ENCODE measurements at regions not wholly inside any gene's neighbourhood (a gene's known extent, or its start where the extent isn't known, plus 50 kb on each side); places are given as distances from the start of the nearest gene placed in this dataset.

DNA sequence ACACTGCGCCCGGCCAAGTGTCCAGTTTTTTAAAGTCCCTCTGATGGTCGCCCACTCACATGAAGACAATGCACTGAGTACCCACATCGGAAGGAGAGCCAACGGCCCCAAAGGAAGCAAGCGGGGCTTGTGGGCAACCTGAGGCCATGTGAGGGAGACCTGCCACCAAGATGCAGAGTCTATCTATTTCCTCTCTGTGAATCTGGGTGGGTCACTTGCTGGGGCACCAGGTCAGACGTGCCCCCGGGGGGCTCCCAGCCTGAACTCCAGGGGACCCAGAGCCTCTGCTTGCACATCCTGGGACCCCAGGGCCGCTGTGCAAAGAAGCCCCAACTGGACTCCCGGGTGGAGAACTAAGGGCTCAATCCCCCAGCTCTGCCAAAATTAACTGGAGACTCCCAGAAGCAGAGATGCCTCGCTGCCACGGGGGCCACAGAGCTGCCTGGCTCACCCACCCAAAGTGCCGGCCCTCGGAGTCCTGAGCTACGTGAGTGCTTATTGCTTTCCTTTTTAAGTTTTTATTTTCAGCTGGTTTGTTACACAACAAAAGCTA lies 106.4 kb downstream of the BRD1 start:
- FAIRE-seq (no peak), DNase-seq (ENCODE audit: insufficient read length, low spot score) (no peak)
- TF ChIP-seq POLR2AphosphoS5 (IDR thresholded peaks at IDR 0.05; ENCODE audit: low read depth, low read length) (no peak), TAF1 (IDR thresholded peaks at IDR 0.05; ENCODE audit: low read depth, low read length) (no peak), PAX5 (IDR thresholded peaks at IDR 0.05; ENCODE audit: insufficient read depth, low read length, severe bottlenecking) (no peak), POLR2A (IDR thresholded peaks at IDR 0.05; ENCODE audit: low read depth, low read length) (no peak), POU2F2 (IDR thresholded peaks at IDR 0.05; ENCODE audit: low read depth, low read length) (no peak), SPI1 (IDR thresholded peaks at IDR 0.05; ENCODE audit: low read depth, low read length) (no peak)

GRCh38 chr22:49720279-49720959 lies 107.3 kb downstream of the BRD1 start:
- DNase-seq (ENCODE audit: insufficient read length, low spot score) (no peak), FAIRE-seq (no peak)
- TF ChIP-seq POU2F2 (IDR thresholded peaks at IDR 0.05; ENCODE audit: low read depth, low read length), result no peak
- no peak for TF ChIP-seq POLR2A (IDR thresholded peaks at IDR 0.05; ENCODE audit: low read depth, low read length)
- no peak for TF ChIP-seq POLR2AphosphoS5 (IDR thresholded peaks at IDR 0.05; ENCODE audit: low read depth, low read length)
- TF ChIP-seq PAX5 (IDR thresholded peaks at IDR 0.05; ENCODE audit: insufficient read depth, low read length, severe bottlenecking), result no peak
- TF ChIP-seq SPI1 (IDR thresholded peaks at IDR 0.05; ENCODE audit: low read depth, low read length), result no peak
- TF ChIP-seq TAF1 (IDR thresholded peaks at IDR 0.05; ENCODE audit: low read depth, low read length), result no peak

DNA sequence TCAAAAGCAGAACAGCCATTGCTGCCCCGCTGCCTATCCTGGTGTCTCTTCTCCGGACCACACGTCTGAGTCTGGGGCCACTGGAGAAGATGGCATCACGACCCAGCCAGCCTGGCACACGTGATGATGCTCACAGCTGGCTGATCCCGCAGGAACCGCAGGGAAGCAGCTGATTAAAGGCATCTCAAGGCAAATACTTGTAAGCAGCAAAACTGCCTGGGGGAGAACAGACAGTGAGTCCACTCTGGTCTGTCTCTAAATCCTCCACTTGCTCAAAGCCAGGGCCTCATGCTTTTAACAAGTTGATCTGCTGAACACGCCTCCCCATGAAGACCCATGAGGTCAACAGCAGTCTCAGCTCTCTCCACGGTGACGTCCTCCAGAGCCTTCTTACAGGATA lies 108.6 kb downstream of the BRD1 start:
- no peak for DNase-seq (ENCODE audit: insufficient read length, low spot score)
- TF ChIP-seq TAF1 (IDR thresholded peaks at IDR 0.05; ENCODE audit: low read depth, low read length) (no peak), POLR2AphosphoS5 (IDR thresholded peaks at IDR 0.05; ENCODE audit: low read depth, low read length) (no peak), POU2F2 (IDR thresholded peaks at IDR 0.05; ENCODE audit: low read depth, low read length) (no peak), POLR2A (IDR thresholded peaks at IDR 0.05; ENCODE audit: low read depth, low read length) (no peak), PAX5 (IDR thresholded peaks at IDR 0.05; ENCODE audit: insufficient read depth, low read length, severe bottlenecking) (no peak), SPI1 (IDR thresholded peaks at IDR 0.05; ENCODE audit: low read depth, low read length) (no peak)
- no peak for FAIRE-seq

- TF ChIP-seq PAX5 (IDR thresholded peaks at IDR 0.05; ENCODE audit: insufficient read depth, low read length, severe bottlenecking) (no peak), SPI1 (IDR thresholded peaks at IDR 0.05; ENCODE audit: low read depth, low read length) (no peak), POU2F2 (IDR thresholded peaks at IDR 0.05; ENCODE audit: low read depth, low read length) (no peak), POLR2AphosphoS5 (IDR thresholded peaks at IDR 0.05; ENCODE audit: low read depth, low read length) (no peak), TAF1 (IDR thresholded peaks at IDR 0.05; ENCODE audit: low read depth, low read length) (no peak), POLR2A (IDR thresholded peaks at IDR 0.05; ENCODE audit: low read depth, low read length) (no peak)
- no peak for FAIRE-seq
- no peak for DNase-seq (ENCODE audit: insufficient read length, low spot score)
These were observed 109.3 kb downstream of the BRD1 start for GRCh38 chr22:49718396-49718795.

DNA sequence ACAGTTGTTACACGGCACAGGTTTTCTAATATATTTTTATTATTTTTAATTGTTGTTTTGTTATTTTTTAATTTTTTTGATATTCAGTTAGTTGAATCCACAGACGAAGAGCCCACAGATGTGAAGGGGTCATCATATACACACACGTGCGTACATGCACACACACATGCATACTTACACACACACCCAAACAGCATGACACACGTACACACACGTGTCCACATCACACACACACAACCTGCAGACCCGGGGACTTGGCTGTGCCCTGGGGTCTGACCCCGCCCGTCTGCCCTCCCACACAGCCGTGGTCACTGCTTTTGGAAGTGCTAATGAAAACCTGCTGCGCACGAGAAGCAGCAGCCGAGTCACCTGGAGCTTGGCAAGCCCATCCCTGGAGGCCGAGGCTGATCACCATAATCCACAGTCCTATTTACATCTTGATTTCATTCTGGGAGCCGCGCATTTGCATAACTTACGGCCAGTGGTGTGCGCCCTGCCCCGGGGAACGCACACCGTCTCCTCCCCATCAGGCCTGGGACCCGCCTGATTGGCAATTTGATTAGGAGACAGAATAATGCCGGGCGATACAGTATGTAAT lies 110.3 kb downstream of the BRD1 start:
- FAIRE-seq (no peak), DNase-seq (ENCODE audit: insufficient read length, low spot score) (no peak)
- TF ChIP-seq PAX5 (IDR thresholded peaks at IDR 0.05; ENCODE audit: insufficient read depth, low read length, severe bottlenecking) (no peak), SPI1 (IDR thresholded peaks at IDR 0.05; ENCODE audit: low read depth, low read length) (no peak), POLR2A (IDR thresholded peaks at IDR 0.05; ENCODE audit: low read depth, low read length) (no peak), POU2F2 (IDR thresholded peaks at IDR 0.05; ENCODE audit: low read depth, low read length) (no peak), TAF1 (IDR thresholded peaks at IDR 0.05; ENCODE audit: low read depth, low read length) (no peak), POLR2AphosphoS5 (IDR thresholded peaks at IDR 0.05; ENCODE audit: low read depth, low read length) (no peak)

GRCh38 chr22:49716441-49716840 lies 111.2 kb downstream of the BRD1 start:
- no peak for DNase-seq (ENCODE audit: insufficient read length, low spot score)
- TF ChIP-seq POLR2A (IDR thresholded peaks at IDR 0.05; ENCODE audit: low read depth, low read length), result no peak
- TF ChIP-seq PAX5 (IDR thresholded peaks at IDR 0.05; ENCODE audit: insufficient read depth, low read length, severe bottlenecking), result no peak
- TF ChIP-seq SPI1 (IDR thresholded peaks at IDR 0.05; ENCODE audit: low read depth, low read length), result no peak
- TF ChIP-seq POLR2AphosphoS5 (IDR thresholded peaks at IDR 0.05; ENCODE audit: low read depth, low read length), result no peak
- no peak for TF ChIP-seq TAF1 (IDR thresholded peaks at IDR 0.05; ENCODE audit: low read depth, low read length)
- no peak for TF ChIP-seq POU2F2 (IDR thresholded peaks at IDR 0.05; ENCODE audit: low read depth, low read length)
- no peak for FAIRE-seq

GRCh38 chr22:49715450-49715849 lies 112.2 kb downstream of the BRD1 start:
- FAIRE-seq, result no peak
- no peak for DNase-seq (ENCODE audit: insufficient read length, low spot score)
- TF ChIP-seq POLR2AphosphoS5 (IDR thresholded peaks at IDR 0.05; ENCODE audit: low read depth, low read length), result no peak
- TF ChIP-seq POLR2A (IDR thresholded peaks at IDR 0.05; ENCODE audit: low read depth, low read length), result no peak
- TF ChIP-seq TAF1 (IDR thresholded peaks at IDR 0.05; ENCODE audit: low read depth, low read length), result no peak
- TF ChIP-seq PAX5 (IDR thresholded peaks at IDR 0.05; ENCODE audit: insufficient read depth, low read length, severe bottlenecking), result no peak
- TF ChIP-seq SPI1 (IDR thresholded peaks at IDR 0.05; ENCODE audit: low read depth, low read length), result no peak
- TF ChIP-seq POU2F2 (IDR thresholded peaks at IDR 0.05; ENCODE audit: low read depth, low read length), result no peak

GRCh38 chr22:49713003-49713402 lies 114.7 kb downstream of the BRD1 start:
- no peak for TF ChIP-seq PAX5 (IDR thresholded peaks at IDR 0.05; ENCODE audit: insufficient read depth, low read length, severe bottlenecking)
- TF ChIP-seq SPI1 (IDR thresholded peaks at IDR 0.05; ENCODE audit: low read depth, low read length), result no peak
- TF ChIP-seq POLR2AphosphoS5 (IDR thresholded peaks at IDR 0.05; ENCODE audit: low read depth, low read length), result no peak
- no peak for TF ChIP-seq TAF1 (IDR thresholded peaks at IDR 0.05; ENCODE audit: low read depth, low read length)
- TF ChIP-seq POU2F2 (IDR thresholded peaks at IDR 0.05; ENCODE audit: low read depth, low read length), result no peak
- no peak for TF ChIP-seq POLR2A (IDR thresholded peaks at IDR 0.05; ENCODE audit: low read depth, low read length)
- DNase-seq (ENCODE audit: insufficient read length, low spot score) (no peak), FAIRE-seq (no peak)

DNA sequence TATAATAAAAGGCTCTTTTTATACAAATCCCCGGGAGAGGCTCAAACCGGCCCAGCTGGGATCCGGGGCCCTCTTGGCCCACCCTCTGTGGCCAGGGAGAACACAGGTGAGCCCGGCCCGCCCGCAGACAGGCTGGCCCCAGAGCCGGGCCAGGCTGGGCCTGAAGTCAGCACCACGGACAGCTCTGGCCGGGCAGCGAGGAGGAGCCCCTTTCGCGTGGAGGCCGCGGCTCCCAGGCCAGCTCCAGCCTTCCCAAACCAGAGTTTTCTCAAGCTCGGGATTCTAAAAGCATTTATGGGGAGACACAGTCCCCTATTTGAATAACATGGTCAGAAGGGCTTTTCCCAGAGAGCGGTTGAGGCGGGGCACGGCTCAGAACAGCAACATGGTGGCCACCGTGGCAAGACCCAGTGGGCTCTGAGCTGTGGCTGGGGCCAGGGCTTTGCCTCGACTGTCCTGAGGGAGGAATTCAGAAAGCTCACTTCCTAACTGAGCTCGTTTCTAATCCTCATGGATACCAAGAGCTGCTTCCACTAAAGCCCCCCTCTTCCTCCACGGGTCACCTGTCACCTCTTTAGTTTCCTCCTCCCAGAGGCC lies 115.4 kb downstream of the BRD1 start:
- DNase-seq (ENCODE audit: insufficient read length, low spot score) (no peak), FAIRE-seq (no peak)
- no peak for TF ChIP-seq TAF1 (IDR thresholded peaks at IDR 0.05; ENCODE audit: low read depth, low read length)

Data from GM12891 (cell line).